NCI-H2196 treated with DMSO at 0.1 percent for 48 hours (cell line): ENCODE measurements at regions not wholly inside any gene's neighbourhood (a gene's known extent, or its start where the extent isn't known, plus 50 kb on each side); places are given as distances from the start of the nearest gene placed in this dataset.
"Not testable (repeated sequence)": the region's sequence is repeated elsewhere in the genome, so short reads cannot be mapped to it uniquely, and the experiment has no call there.

Experiments used
- DNase-seq: peaks from one replicate; lab custom pipeline; 2025; ENCODE audit not compliant: unreplicated experiment; lab: John Stamatoyannopoulos, UW

GRCh38 chr15:38726187-38726586, 161.6 kb upstream of the RASGRP1 start:
- no peak for DNase-seq

- no peak for DNase-seq
These were observed 168.7 kb upstream of the RASGRP1 start for GRCh38 chr15:38733331-38733730.

GRCh38 chr15:38740206-38740605, 175.6 kb upstream of the RASGRP1 start:
- DNase-seq = no peak

GRCh38 chr15:38743147-38743546, 178.5 kb upstream of the RASGRP1 start:
- no peak for DNase-seq

- DNase-seq = no peak
These were observed 180.5 kb upstream of the RASGRP1 start for GRCh38 chr15:38745126-38745525.

GRCh38 chr15:38745626-38746025, 181.0 kb upstream of the RASGRP1 start:
- no peak for DNase-seq

- no peak for DNase-seq
These were observed 181.6 kb upstream of the RASGRP1 start for GRCh38 chr15:38746211-38746610.

GRCh38 chr15:38748710-38749109, 184.1 kb upstream of the RASGRP1 start:
- DNase-seq = no peak

GRCh38 chr15:38750786-38751185, 186.2 kb upstream of the RASGRP1 start:
- peak; percentile 4 for DNase-seq

- DNase-seq = no peak
These were observed 191.1 kb upstream of the RASGRP1 start for GRCh38 chr15:38755718-38756117.

- no peak for DNase-seq
These were observed 191.8 kb upstream of the RASGRP1 start for GRCh38 chr15:38756441-38756840.

GRCh38 chr15:38758043-38758442, 193.4 kb upstream of the RASGRP1 start:
- DNase-seq = no peak

- no peak for DNase-seq
These were observed 197.1 kb upstream of the RASGRP1 start for GRCh38 chr15:38761681-38762080.

- no peak for DNase-seq
These were observed 204.4 kb upstream of the RASGRP1 start for GRCh38 chr15:38768970-38769369.

GRCh38 chr15:38769492-38769891, 204.9 kb upstream of the RASGRP1 start:
- DNase-seq = no peak

GRCh38 chr15:38774076-38774475, 209.5 kb upstream of the RASGRP1 start:
- DNase-seq = not testable (repeated sequence)

GRCh38 chr15:38781196-38781595, 216.6 kb upstream of the RASGRP1 start:
- no peak for DNase-seq

GRCh38 chr15:38782156-38782555, 217.5 kb upstream of the RASGRP1 start:
- DNase-seq = no peak

- no peak for DNase-seq
These were observed 224.3 kb upstream of the RASGRP1 start for GRCh38 chr15:38788918-38789317.

- no peak for DNase-seq
These were observed 225.0 kb upstream of the RASGRP1 start for GRCh38 chr15:38789566-38789965.

- no peak for DNase-seq
These were observed 228.7 kb upstream of the RASGRP1 start for GRCh38 chr15:38793206-38793810.

GRCh38 chr15:38795471-38796245, 231.0 kb upstream of the RASGRP1 start:
- DNase-seq = no peak

- DNase-seq = no peak
These were observed 232.0 kb upstream of the RASGRP1 start for GRCh38 chr15:38796589-38796988.
